ENCODE measurements at regions not wholly inside any gene's neighbourhood (a gene's known extent, or its start where the extent isn't known, plus 50 kb on each side); places are given as distances from the start of the nearest gene placed in this dataset.
"Not testable (repeated sequence)": the region's sequence is repeated elsewhere in the genome, so short reads cannot be mapped to it uniquely, and the experiment has no call there.

- not testable (repeated sequence) for TF ChIP-seq CTCF (IDR thresholded peaks at IDR 0.05; ENCODE audit: low read depth, low read length); POLR2A (IDR thresholded peaks at IDR 0.05; ENCODE audit: extremely low read depth, insufficient read length); MAX (IDR thresholded peaks at IDR 0.05; ENCODE audit: low read depth, low read length)
These were observed 230.2 kb downstream of the OPA1 start for GRCh38 chr3:193823213-193823605.
